CD4-positive, alpha-beta T cell treated with Interleukin-10 for 1 hour (primary cell): ENCODE measurements at regions not wholly inside any gene's neighbourhood (a gene's known extent, or its start where the extent isn't known, plus 50 kb on each side); places are given as distances from the start of the nearest gene placed in this dataset.
"Not testable (repeated sequence)": the region's sequence is repeated elsewhere in the genome, so short reads cannot be mapped to it uniquely, and the experiment has no call there.

ENCODE experiments used
- DNase-seq: peaks from one replicate; pipeline ENCODE4 v3.0.0-alpha.2; 2020

GRCh38 chr10:117797296-117797695 is 249.4 kb downstream of the RAB11FIP2 start:
- no peak for DNase-seq

GRCh38 chr10:117801691-117802090 is 245.1 kb downstream of the RAB11FIP2 start:
- no peak for DNase-seq

GRCh38 chr10:117804470-117805011 is 242.2 kb downstream of the RAB11FIP2 start:
- no peak for DNase-seq

- DNase-seq = no peak
Observed at GRCh38 chr10:117805139-117805538, 241.6 kb downstream of the RAB11FIP2 start.

GRCh38 chr10:117807441-117807840 is 239.3 kb downstream of the RAB11FIP2 start:
- DNase-seq = no peak

- not testable (repeated sequence) for DNase-seq
Observed at GRCh38 chr10:117815816-117816215, 230.9 kb downstream of the RAB11FIP2 start.

- no peak for DNase-seq
Observed at GRCh38 chr10:117817116-117817515, 229.6 kb downstream of the RAB11FIP2 start.

- no peak for DNase-seq
Observed at GRCh38 chr10:117818721-117819120, 228.0 kb downstream of the RAB11FIP2 start.

GRCh38 chr10:117819304-117819703 is 227.4 kb downstream of the RAB11FIP2 start:
- DNase-seq = no peak

- no peak for DNase-seq
Observed at GRCh38 chr10:117823980-117824379, 222.8 kb downstream of the RAB11FIP2 start.

- DNase-seq = no peak
Observed at GRCh38 chr10:117830205-117830604, 216.5 kb downstream of the RAB11FIP2 start.

- DNase-seq = peak; percentile 25
Observed at GRCh38 chr10:117830787-117831212, 215.9 kb downstream of the RAB11FIP2 start.

GRCh38 chr10:117838500-117839498 is 207.9 kb downstream of the RAB11FIP2 start:
- DNase-seq = not testable (repeated sequence)

GRCh38 chr10:117856426-117856825 is 190.3 kb downstream of the RAB11FIP2 start:
- not testable (repeated sequence) for DNase-seq

- no peak for DNase-seq
Observed at GRCh38 chr10:117860135-117860534, 186.6 kb downstream of the RAB11FIP2 start.

GRCh38 chr10:117860823-117861222 is 185.9 kb downstream of the RAB11FIP2 start:
- DNase-seq = no peak

- no peak for DNase-seq
Observed at GRCh38 chr10:117861329-117861728, 185.4 kb downstream of the RAB11FIP2 start.

GRCh38 chr10:117863771-117864170 is 183.0 kb downstream of the RAB11FIP2 start:
- no peak for DNase-seq

- DNase-seq = no peak
Observed at GRCh38 chr10:117865945-117866344, 180.8 kb downstream of the RAB11FIP2 start.

- no peak for DNase-seq
Observed at GRCh38 chr10:117868151-117868550, 178.6 kb downstream of the RAB11FIP2 start.

GRCh38 chr10:117875793-117876192 is 170.9 kb downstream of the RAB11FIP2 start:
- no peak for DNase-seq

GRCh38 chr10:117876210-117876609 is 170.5 kb downstream of the RAB11FIP2 start:
- DNase-seq = no peak

GRCh38 chr10:117878626-117879025 is 168.1 kb downstream of the RAB11FIP2 start:
- no peak for DNase-seq

- no peak for DNase-seq
Observed at GRCh38 chr10:117884093-117884492, 162.6 kb downstream of the RAB11FIP2 start.
